Neural cell (in vitro differentiated cells): ENCODE measurements at regions not wholly inside any gene's neighbourhood (a gene's known extent, or its start where the extent isn't known, plus 50 kb on each side); places are given as distances from the start of the nearest gene placed in this dataset.

Experiments
- H2AFZ ChIP-seq: fragments of 200-600, 300-800 bp; sonication (generic), shearing (Covaris generic); 2 replicates; pipeline ENCODE4 v1.6.0; 2014; ENCODE audit warnings: low read depth, mild to moderate bottlenecking, antibody characterized with exemption, low read length, moderate library complexity
- H3F3A ChIP-seq: fragments of 200-600 bp; shearing (Covaris generic); 2 replicates; pipeline ENCODE4 v1.6.1; 2016; ENCODE audit warnings: mild to moderate bottlenecking, moderate library complexity, mixed read lengths, antibody characterized with exemption, low read length; ENCODE audit not compliant: insufficient read depth, poor library complexity, severe bottlenecking
- H3K27ac ChIP-seq: fragments of 200-600, 300-800 bp; sonication (generic), shearing (Covaris generic); 2 replicates; pipeline ENCODE4 v1.5.1; 2014; ENCODE audit warnings: mild to moderate bottlenecking, low read length, moderate library complexity
- H3K27me3 ChIP-seq: fragments of 300-800, 200-600 bp; sonication (generic), shearing (Covaris generic); 2 replicates; pipeline ENCODE4 v1.6.0; 2014; ENCODE audit warnings: mild to moderate bottlenecking, low read depth, low read length, moderate library complexity; ENCODE audit not compliant: insufficient read depth
- H3K36me3 ChIP-seq: fragments of 300-800, 200-600 bp; sonication (generic), shearing (Covaris generic); 2 replicates; pipeline ENCODE4 v1.5.1; 2014; ENCODE audit warnings: mild to moderate bottlenecking, antibody characterized with exemption, low read length, moderate library complexity; ENCODE audit not compliant: insufficient read depth
- H3K4me2 ChIP-seq: fragments of 300-800, 200-600 bp; sonication (generic), shearing (Covaris generic); 2 replicates; pipeline ENCODE4 v1.6.0; 2014; ENCODE audit warnings: mild to moderate bottlenecking, low read length
- H3K4me3 ChIP-seq: fragments of 300-800, 200-600 bp; sonication (generic), shearing (Covaris generic); 2 replicates; pipeline ENCODE4 v1.5.1; 2014; ENCODE audit warnings: mild to moderate bottlenecking, low read length, moderate library complexity
- H3K79me2 ChIP-seq: fragments of 200-600 bp; shearing (Covaris generic); replicated peaks from 2 replicates; pipeline ENCODE4 v1.6.0; 2014; ENCODE audit warnings: mild to moderate bottlenecking, low read length, moderate library complexity; ENCODE audit not compliant: insufficient read depth
- H3K9ac ChIP-seq: fragments of 300-800, 200-600 bp; sonication (generic), shearing (Covaris generic); 2 replicates; pipeline ENCODE4 v1.6.1; 2016; ENCODE audit warnings: mild to moderate bottlenecking, low read length, mixed read lengths
- H3K9me2 ChIP-seq: fragments of 200-600 bp; shearing (Covaris generic); 2 replicates; pipeline ENCODE4 v1.6.1; 2016; ENCODE audit warnings: mild to moderate bottlenecking, low read length, mixed read lengths; ENCODE audit not compliant: insufficient read depth
- H3K9me3 ChIP-seq: fragments of 200-600, 300-800 bp; sonication (generic), shearing (Covaris generic); 2 replicates; pipeline ENCODE4 v1.6.1; 2016; ENCODE audit warnings: mild to moderate bottlenecking, mixed run types, low read length, moderate library complexity, mixed read lengths
- H4K20me1 ChIP-seq: fragments of 200-600 bp; shearing (Covaris generic); 2 replicates; pipeline ENCODE4 v1.6.1; 2016; ENCODE audit warnings: mild to moderate bottlenecking, mixed run types; ENCODE audit not compliant: insufficient read depth
- CTCF ChIP-seq: fragments of 450-650 bp; IDR thresholded peaks from 2 replicates; pipeline ENCODE4 v1.5.1; 2014; ENCODE audit warnings: antibody characterized with exemption, mild to moderate bottlenecking, moderate library complexity; ENCODE audit not compliant: poor library complexity, severe bottlenecking
- EP300 ChIP-seq: fragments of 450-650 bp; conservative IDR thresholded peaks from 2 replicates; pipeline ENCODE4 v1.6.1; 2014; ENCODE audit warnings: antibody characterized with exemption, mild to moderate bottlenecking, moderate library complexity; ENCODE audit not compliant: poor library complexity, severe bottlenecking
- EZH2 ChIP-seq: fragments of 200-600, 300-800 bp; shearing (Covaris generic), sonication (generic); IDR thresholded peaks from 2 replicates; pipeline ENCODE4 v1.6.1; 2014; ENCODE audit warnings: antibody characterized with exemption, low read length, borderline replicate concordance, mild to moderate bottlenecking; ENCODE audit not compliant: insufficient read depth, poor library complexity, severe bottlenecking
- MXI1 ChIP-seq: fragments of 450-650 bp; conservative IDR thresholded peaks from 2 replicates; pipeline ENCODE4 v1.6.1; 2014; ENCODE audit warnings: antibody characterized with exemption, mild to moderate bottlenecking; ENCODE audit not compliant: poor library complexity, severe bottlenecking
- POLR2AphosphoS5 ChIP-seq: IDR thresholded peaks from 2 replicates; pipeline ENCODE4 v1.6.1; 2012
- RAD21 ChIP-seq: fragments of 450-650 bp; conservative IDR thresholded peaks from 2 replicates; pipeline ENCODE4 v1.6.1; 2014; ENCODE audit warnings: antibody characterized with exemption, mild to moderate bottlenecking, moderate library complexity
- REST ChIP-seq: IDR thresholded peaks from 2 replicates; pipeline ENCODE4 v1.6.1; 2012; ENCODE audit warnings: borderline replicate concordance
- SMC3 ChIP-seq: fragments of 450-650 bp; conservative IDR thresholded peaks from 2 replicates; pipeline ENCODE4 v1.6.1; 2014; ENCODE audit warnings: antibody characterized with exemption, mild to moderate bottlenecking, moderate library complexity; ENCODE audit not compliant: poor library complexity
- TAF1 ChIP-seq: IDR thresholded peaks from 2 replicates; pipeline ENCODE4 v1.6.1; 2012; ENCODE audit warnings: low read depth

GRCh38 chr7:122217125-122217524 lies 73.1 kb upstream of the AASS start:
- H3K4me2 ChIP-seq, result no peak overlapping the region
- H3K9ac ChIP-seq, result no peak overlapping the region
- H3K4me3 ChIP-seq, result no peak overlapping the region
- no peaks in the 10 kb centered on the region for H4K20me1 ChIP-seq
- no peak overlapping the region for H2AFZ ChIP-seq
- no peaks in the 10 kb centered on the region for H3F3A ChIP-seq
- H3K27ac ChIP-seq, result no peak overlapping the region
- H3K9me3 ChIP-seq, result no peaks in the 10 kb centered on the region
- H3K9me2 ChIP-seq, result no peaks in the 10 kb centered on the region
- H3K79me2 ChIP-seq, result no peaks in the 10 kb centered on the region
- no peaks in the 10 kb centered on the region for H3K36me3 ChIP-seq
- no peak for TF ChIP-seq POLR2AphosphoS5
- TF ChIP-seq SMC3, result no peak
- no peak for TF ChIP-seq RAD21
- TF ChIP-seq EP300, result no peak
- no peak for TF ChIP-seq EZH2
- H3K27me3 ChIP-seq, result no peaks in the 10 kb centered on the region

DNA sequence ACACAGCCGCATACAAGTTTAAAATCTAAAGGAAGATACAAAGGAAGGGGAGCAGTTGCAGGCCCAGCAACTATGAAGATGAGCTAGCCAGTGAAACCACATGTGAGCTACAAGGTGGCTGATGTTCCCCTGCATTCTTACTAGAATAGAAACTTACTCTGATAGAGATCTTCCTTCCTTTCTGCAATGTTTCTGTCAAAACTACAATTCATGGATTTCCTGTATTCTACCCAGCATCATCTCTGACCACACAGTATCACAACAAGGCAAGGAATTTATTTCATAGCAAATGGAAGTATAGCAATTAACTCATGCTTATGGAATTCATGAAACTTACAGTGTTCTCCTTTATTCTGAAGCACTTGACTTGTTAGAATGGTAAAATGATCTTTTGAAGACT lies 68.7 kb upstream of the AASS start:
- Histone ChIP-seq H3K9ac (no peak overlapping the region), H3K27me3 (no peaks in the 10 kb centered on the region), H4K20me1 (no peaks in the 10 kb centered on the region), H2AFZ (no peak overlapping the region), H3K4me2 (no peak overlapping the region), H3K79me2 (no peaks in the 10 kb centered on the region), H3K36me3 (no peaks in the 10 kb centered on the region), H3K27ac (no peak overlapping the region), H3K9me2 (no peaks in the 10 kb centered on the region), H3K4me3 (no peak overlapping the region), H3F3A (no peaks in the 10 kb centered on the region), H3K9me3 (no peaks in the 10 kb centered on the region)
- no peak for TF ChIP-seq RAD21
- no peak for TF ChIP-seq TAF1
- no peak for TF ChIP-seq EZH2
- no peak for TF ChIP-seq REST
- no peak for TF ChIP-seq CTCF
- TF ChIP-seq POLR2AphosphoS5, result no peak
- TF ChIP-seq EP300, result no peak
- no peak for TF ChIP-seq MXI1
- TF ChIP-seq SMC3, result no peak

DNA sequence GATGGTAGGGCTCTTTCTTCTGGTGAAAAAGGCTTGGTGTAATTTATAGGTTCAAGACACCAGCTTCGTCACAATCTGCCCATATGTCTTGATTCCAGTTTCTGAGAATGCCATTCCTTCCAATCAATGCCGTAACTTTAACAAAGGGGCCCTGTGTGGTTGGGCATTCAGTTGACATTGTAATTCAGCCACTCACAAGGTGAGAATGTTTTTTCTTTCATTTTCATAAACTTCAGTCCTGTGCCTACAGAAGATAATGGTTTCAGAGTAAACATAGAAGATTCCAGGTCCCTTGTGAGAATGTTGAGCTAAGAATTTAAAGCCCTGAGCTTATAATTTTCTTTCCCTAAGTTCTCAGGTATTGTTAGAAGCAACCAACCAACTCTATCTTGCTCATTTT lies 67.3 kb upstream of the AASS start:
- no peak for TF ChIP-seq SMC3
- no peak for TF ChIP-seq EZH2
- no peak for TF ChIP-seq POLR2AphosphoS5
- no peak for TF ChIP-seq CTCF
- no peak for TF ChIP-seq REST
- TF ChIP-seq TAF1, result no peak
- no peak for TF ChIP-seq EP300
- TF ChIP-seq RAD21, result no peak
- no peak for TF ChIP-seq MXI1
- no peaks in the 10 kb centered on the region for H3F3A ChIP-seq
- no peaks in the 10 kb centered on the region for H4K20me1 ChIP-seq
- H2AFZ ChIP-seq, result no peak overlapping the region
- no peak overlapping the region for H3K27ac ChIP-seq
- no peaks in the 10 kb centered on the region for H3K27me3 ChIP-seq
- no peak overlapping the region for H3K4me2 ChIP-seq
- no peaks in the 10 kb centered on the region for H3K36me3 ChIP-seq
- H3K9me2 ChIP-seq, result no peaks in the 10 kb centered on the region
- H3K4me3 ChIP-seq, result no peak overlapping the region
- H3K9ac ChIP-seq, result no peak overlapping the region
- no peaks in the 10 kb centered on the region for H3K79me2 ChIP-seq
- H3K9me3 ChIP-seq, result no peaks in the 10 kb centered on the region
